Vagina (tissue), 2 donors: ENCODE measurements at regions not wholly inside any gene's neighbourhood (a gene's known extent, or its start where the extent isn't known, plus 50 kb on each side); places are given as distances from the start of the nearest gene placed in this dataset.
"Not testable (repeated sequence)": the region's sequence is repeated elsewhere in the genome, so short reads cannot be mapped to it uniquely, and the experiment has no call there.

ENCODE experiments used
- DNase-seq, 2 donors: peaks; one replicate each; pipeline ENCODE4 v3.0.0-alpha.2; 2017; ENCODE audit errors: extremely low spot score in 2 of 2
- H3K27ac ChIP-seq: fragments of 200-600 bp; sonication (generic); one replicate; pipeline ENCODE4 v1.5.1; 2019
- H3K27me3 ChIP-seq: fragments of 200-600 bp; sonication (generic); one replicate; pipeline ENCODE4 v1.5.1; 2019
- H3K36me3 ChIP-seq, 2 donors: fragments of 200-600 bp; sonication (generic); one replicate each; pipeline ENCODE4 v1.5.1; 2017 to 2019
- H3K4me1 ChIP-seq: fragments of 200-600 bp; sonication (generic); one replicate; pipeline ENCODE4 v1.5.1; 2019
- H3K4me3 ChIP-seq, 2 donors: fragments of 200-600 bp; sonication (generic); 1 replicate in 1 of 2; 2 replicates in 1 of 2; pipeline ENCODE4 v1.5.1; 2016 to 2019
- H3K9me3 ChIP-seq: fragments of 200-600 bp; sonication (generic); one replicate; pipeline ENCODE4 v1.5.1; 2019
- POLR2A ChIP-seq, 2 donors: fragments of 450-650 bp; IDR thresholded peaks; one replicate each; pipeline ENCODE4 v1.6.1; 2017; ENCODE audit warnings: antibody characterized with exemption in 2 of 2, mild to moderate bottlenecking in 2 of 2, moderate library complexity in 2 of 2
- POLR2AphosphoS5 ChIP-seq, 2 donors: sonication (generic); formaldehyde crosslinking; IDR thresholded peaks; one replicate each; pipeline ENCODE4 v1.9.0; 2017; ENCODE audit warnings: antibody characterized with exemption in 2 of 2, mild to moderate bottlenecking in 2 of 2, low read depth in 1 of 2; ENCODE audit not compliant: insufficient read depth in 1 of 2
- intact Hi-C: fragments of 100-400 bp; cut with DNase I; formaldehyde crosslinking; loops from one replicate; pipeline ENCODE4 v1.15.1; 2023
- TF ChIP-seq, protein P1 (sequence below), 3 experiments: fragments of 450-650 bp in 2 of 3; fragments of 200-600 bp in 1 of 3; sonication (generic) in 1 of 3; IDR thresholded peaks; one replicate each; pipeline ENCODE4 v1.5.1; 2017 to 2019; ENCODE audit warnings: antibody characterized with exemption in 3 of 3, mild to moderate bottlenecking in 2 of 3, moderate library complexity in 2 of 3

DNA sequence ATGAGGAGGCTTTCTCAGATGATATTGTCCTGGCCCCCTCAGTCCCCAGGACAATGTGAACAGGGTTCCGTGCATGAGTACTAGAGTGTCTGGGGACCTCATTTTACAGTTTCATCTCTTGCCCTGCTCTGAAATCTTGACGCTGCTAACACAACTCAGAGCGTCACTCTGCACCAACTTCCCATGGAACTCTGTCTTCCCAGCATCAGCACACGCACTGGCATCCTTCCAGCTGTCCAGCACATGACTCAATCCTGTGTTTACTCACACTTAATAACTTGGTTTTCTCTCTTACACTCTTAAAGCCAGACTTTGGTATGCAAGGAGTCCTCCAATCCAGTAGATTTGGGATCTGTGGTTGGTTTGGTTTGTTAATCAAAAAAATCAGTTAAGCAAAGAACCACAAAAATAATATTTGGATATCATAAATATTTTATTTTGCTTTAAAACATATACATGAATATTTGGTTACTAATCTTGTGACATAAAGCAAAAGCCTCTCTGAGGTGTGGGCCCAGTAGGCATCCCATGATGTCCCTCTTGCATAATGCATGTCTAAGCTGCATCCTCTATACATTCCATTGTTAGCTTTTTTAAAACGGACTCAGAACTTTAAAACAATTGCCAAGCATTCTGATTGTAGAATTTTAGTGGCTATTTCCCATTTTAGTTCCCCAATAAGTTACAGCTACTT is 131.0 kb downstream of the CXCL12 start:
- H3K27ac ChIP-seq = peak overlapping the region; percentile 53
- no peaks in the 10 kb centered on the region for H3K9me3 ChIP-seq
- H3K36me3 ChIP-seq = no peaks in the 10 kb centered on the region
- peaks cover 13% of the 10 kb centered on the region for H3K4me1 ChIP-seq
- H3K27me3 ChIP-seq = no peaks in the 10 kb centered on the region
- TF ChIP-seq, protein P1, sequence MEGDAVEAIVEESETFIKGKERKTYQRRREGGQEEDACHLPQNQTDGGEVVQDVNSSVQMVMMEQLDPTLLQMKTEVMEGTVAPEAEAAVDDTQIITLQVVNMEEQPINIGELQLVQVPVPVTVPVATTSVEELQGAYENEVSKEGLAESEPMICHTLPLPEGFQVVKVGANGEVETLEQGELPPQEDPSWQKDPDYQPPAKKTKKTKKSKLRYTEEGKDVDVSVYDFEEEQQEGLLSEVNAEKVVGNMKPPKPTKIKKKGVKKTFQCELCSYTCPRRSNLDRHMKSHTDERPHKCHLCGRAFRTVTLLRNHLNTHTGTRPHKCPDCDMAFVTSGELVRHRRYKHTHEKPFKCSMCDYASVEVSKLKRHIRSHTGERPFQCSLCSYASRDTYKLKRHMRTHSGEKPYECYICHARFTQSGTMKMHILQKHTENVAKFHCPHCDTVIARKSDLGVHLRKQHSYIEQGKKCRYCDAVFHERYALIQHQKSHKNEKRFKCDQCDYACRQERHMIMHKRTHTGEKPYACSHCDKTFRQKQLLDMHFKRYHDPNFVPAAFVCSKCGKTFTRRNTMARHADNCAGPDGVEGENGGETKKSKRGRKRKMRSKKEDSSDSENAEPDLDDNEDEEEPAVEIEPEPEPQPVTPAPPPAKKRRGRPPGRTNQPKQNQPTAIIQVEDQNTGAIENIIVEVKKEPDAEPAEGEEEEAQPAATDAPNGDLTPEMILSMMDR (IDR thresholded peaks at IDR 0.05) = no peak
- TF ChIP-seq POLR2AphosphoS5 (IDR thresholded peaks at IDR 0.05; ENCODE audit: insufficient read depth in 1 of 2, low read depth in 1 of 2) = peak in 1 of 2 donors; percentile 41
- H3K4me3 ChIP-seq = no peak overlapping the region
- intact Hi-C loops = no loop called here
- no peak for DNase-seq

DNA sequence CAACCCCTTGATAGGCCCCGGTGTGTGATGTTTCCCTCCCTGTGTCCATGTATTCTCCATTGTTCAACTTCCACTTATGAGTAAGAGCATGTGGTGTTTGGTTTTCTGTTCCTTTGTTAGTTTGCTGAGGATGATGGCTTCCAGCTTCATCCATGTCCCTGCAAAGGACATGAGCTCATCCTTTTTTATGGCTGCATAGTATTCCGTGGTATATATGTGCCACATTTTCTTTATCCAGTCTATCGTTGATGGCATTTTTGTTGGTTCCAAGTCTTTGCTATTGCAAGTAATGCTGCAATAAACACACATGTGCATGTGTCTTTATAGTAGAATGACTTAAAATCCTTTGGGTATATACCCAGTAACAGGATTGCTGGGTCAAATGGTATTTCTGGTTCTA is 132.3 kb downstream of the CXCL12 start:
- intact Hi-C loops, DNase-seq, H3K27ac ChIP-seq, H3K4me3 ChIP-seq, H3K9me3 ChIP-seq, H3K27me3 ChIP-seq, H3K36me3 ChIP-seq: not testable (repeated sequence)
- H3K4me1 ChIP-seq = peaks cover 13% of the 10 kb centered on the region

DNA sequence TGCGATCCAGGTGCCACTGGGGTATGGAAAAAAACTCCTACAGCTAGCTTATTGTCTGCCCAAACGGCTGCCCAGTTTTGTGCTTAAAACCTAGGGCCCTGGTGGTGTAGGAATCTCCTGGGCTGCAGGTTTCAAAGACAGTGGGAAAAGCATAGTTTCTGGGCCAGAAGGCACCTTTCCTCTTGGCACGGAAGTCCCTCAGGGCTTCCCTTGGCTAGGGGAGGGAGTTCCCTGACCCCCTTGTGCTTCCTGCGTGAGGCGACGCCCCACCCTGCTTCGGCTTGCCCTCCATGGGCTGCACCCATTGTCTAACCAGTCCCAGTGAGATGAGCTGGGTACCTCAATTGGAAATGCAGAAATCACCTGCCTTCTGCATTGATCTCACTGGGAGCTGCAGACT is 135.0 kb downstream of the CXCL12 start:
- H3K4me3 ChIP-seq, H3K27ac ChIP-seq, H3K27me3 ChIP-seq, intact Hi-C loops, H3K9me3 ChIP-seq, DNase-seq, H3K36me3 ChIP-seq: not testable (repeated sequence)
- peaks cover 13% of the 10 kb centered on the region for H3K4me1 ChIP-seq

DNA sequence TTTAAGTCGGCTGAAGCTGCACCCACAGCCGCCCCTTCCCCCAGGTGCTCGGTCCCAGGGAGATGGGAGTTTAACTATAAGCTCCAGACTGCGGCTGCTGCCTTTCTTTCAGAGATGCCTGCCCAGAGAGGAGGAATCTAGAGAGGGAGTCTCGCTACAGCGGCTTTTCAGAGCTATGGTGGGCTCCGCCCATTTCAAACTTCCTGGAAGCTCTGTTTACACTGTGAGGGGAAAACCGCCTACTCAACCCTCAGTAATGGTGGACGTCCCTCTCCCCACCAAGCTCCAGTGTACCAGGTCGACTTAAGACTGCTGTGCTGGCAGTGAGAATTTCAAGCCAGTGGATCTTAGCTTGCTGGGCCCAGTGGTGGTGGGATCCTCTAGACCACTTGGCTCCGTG is 135.4 kb downstream of the CXCL12 start:
- no peak for DNase-seq
- Histone ChIP-seq H3K27ac (no peak overlapping the region), H3K27me3 (no peaks in the 10 kb centered on the region), H3K36me3 (no peaks in the 10 kb centered on the region), H3K4me1 (peaks cover 11% of the 10 kb centered on the region), H3K9me3 (no peaks in the 10 kb centered on the region), H3K4me3 (no peak overlapping the region)
- intact Hi-C loops = no loop called here
- TF ChIP-seq POLR2AphosphoS5 (IDR thresholded peaks at IDR 0.05; ENCODE audit: insufficient read depth in 1 of 2, low read depth in 1 of 2) (no peak), POLR2A (IDR thresholded peaks at IDR 0.05) (no peak)
- TF ChIP-seq, protein P1 (IDR thresholded peaks at IDR 0.05) = no peak

DNA sequence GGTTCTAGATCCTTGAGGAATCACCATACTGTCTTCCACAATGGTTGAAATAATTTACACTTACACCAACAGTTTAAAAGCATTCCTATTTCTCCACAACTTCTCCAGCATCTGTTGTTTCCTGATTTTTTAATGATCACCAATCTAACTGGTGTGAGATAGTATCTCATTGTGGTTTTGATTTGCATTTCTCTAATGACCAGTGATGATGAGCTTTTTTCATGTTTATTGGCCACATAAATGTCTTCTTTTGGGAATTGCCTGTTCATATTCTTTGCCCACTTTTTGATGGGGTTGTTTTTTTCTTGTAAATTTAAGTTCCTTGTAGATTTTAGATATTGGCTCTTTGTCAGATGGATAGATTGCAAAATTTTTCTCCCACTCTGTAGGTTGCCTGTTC is 138.2 kb downstream of the CXCL12 start:
- H3K4me3 ChIP-seq, H3K27me3 ChIP-seq, DNase-seq, H3K4me1 ChIP-seq, intact Hi-C loops, H3K36me3 ChIP-seq, H3K9me3 ChIP-seq, H3K27ac ChIP-seq: not testable (repeated sequence)

DNA sequence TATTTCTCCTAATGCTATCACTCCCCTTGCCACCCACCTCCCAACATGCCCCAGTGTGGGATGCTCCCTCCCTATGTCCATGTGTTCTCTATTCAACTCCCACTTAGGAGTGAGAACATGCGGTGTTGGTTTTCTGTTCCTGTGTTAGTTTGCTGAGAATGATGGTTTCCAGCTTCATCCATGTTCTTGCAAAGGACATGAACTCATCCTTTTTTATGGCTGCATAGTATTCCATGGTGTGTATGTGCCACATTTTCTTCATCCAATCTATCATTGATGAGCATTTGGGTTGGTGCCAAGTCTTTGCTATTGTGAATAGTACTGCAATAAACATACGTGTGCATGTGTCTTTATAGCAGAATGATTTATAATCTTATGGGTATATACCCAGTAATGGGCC is 138.6 kb downstream of the CXCL12 start:
- H3K27me3 ChIP-seq, H3K9me3 ChIP-seq, DNase-seq, H3K4me3 ChIP-seq, H3K4me1 ChIP-seq, H3K36me3 ChIP-seq, H3K27ac ChIP-seq, intact Hi-C loops: not testable (repeated sequence)

DNA sequence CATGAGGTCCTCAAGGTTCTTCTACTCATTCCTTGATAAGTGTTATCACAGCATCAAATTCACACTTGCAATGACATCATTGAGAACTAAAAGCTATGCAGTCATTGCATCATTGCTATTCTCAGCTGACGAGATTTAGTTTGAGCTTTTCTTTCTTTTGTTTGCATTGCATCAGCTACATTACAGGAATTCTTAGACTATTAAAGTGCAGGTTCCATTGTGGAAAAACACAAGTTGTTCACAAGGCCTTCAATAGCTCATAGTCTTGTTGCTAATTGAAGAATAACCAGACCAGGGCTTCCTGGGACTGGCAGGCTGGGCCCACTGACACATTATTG is 139.3 kb downstream of the CXCL12 start:
- Histone ChIP-seq H3K27ac (no peak overlapping the region), H3K4me3 (no peak overlapping the region), H3K9me3 (no peaks in the 10 kb centered on the region), H3K27me3 (no peaks in the 10 kb centered on the region), H3K4me1 (no peaks in the 10 kb centered on the region), H3K36me3 (no peaks in the 10 kb centered on the region)
- no peak for DNase-seq
- no peak for TF ChIP-seq POLR2A (IDR thresholded peaks at IDR 0.05)
- TF ChIP-seq, protein P1 (IDR thresholded peaks at IDR 0.05) = no peak
- TF ChIP-seq POLR2AphosphoS5 (IDR thresholded peaks at IDR 0.05; ENCODE audit: insufficient read depth in 1 of 2, low read depth in 1 of 2) = no peak
- intact Hi-C loops = no loop called here
